ENCODE measurements at regions not wholly inside any gene's neighbourhood (a gene's known extent, or its start where the extent isn't known, plus 50 kb on each side); places are given as distances from the start of the nearest gene placed in this dataset.

- intact Hi-C loops (cut with micrococcal nuclease): no loop called here
Measured at GRCh38 chr2:88835726-88836125, 144.3 kb downstream of the RPIA start.

More at GRCh38 chr2:88835726-88836125, 144.3 kb downstream of the RPIA start:
- Histone ChIP-seq H3K79me2 (ENCODE audit: insufficient read depth, low read length) (no peaks in the 10 kb centered on the region), H3K9me2 (ENCODE audit: insufficient read depth) (no peaks in the 10 kb centered on the region), H3K4me3 (replicated peaks in 1 of 2; ENCODE audit: low read depth in 1 of 2, low read length in 2 of 2) (no peak overlapping the region), H3K9me3 (ENCODE audit: control insufficient read depth in 1 of 2, insufficient read depth in 1 of 2, low read depth in 1 of 2, low read length in 2 of 2) (no peaks in the 10 kb centered on the region), H3K27ac (ENCODE audit: low read depth, low read length) (no peak overlapping the region), H3K36me3 (ENCODE audit: control insufficient read depth in 1 of 2, insufficient read depth in 2 of 2, low read length in 2 of 2) (no peaks in the 10 kb centered on the region), H4K20me1 (ENCODE audit: insufficient read depth) (no peaks in the 10 kb centered on the region), H3K4me2 (ENCODE audit: low read length) (no peak overlapping the region), H3K27me3 (ENCODE audit: insufficient read depth, low read length) (peaks cover 20% of the 10 kb centered on the region), H3K9ac (ENCODE audit: low read length) (no peak overlapping the region), H2AFZ (ENCODE audit: low read depth, low read length, poor library complexity, severe bottlenecking) (no peak overlapping the region), H3K4me1 (ENCODE audit: control insufficient read depth in 1 of 2, insufficient read depth in 2 of 2, low read length in 2 of 2) (no peaks in the 10 kb centered on the region)
- ChIA-PET RAD21 (ENCODE audit: low non-redundant PET in 1 of 2, low total read pairs in 2 of 2, uncharacterized antibody in 2 of 2, unreplicated experiment in 2 of 2) (no interaction called here), POLR2A (no interaction called here), CTCF (interaction anchor here (0.6 to 0.7 kb wide), 2 partner anchors 39 to 105 kb away, joined by 3 to 4 read pairs; no protein-coding TSS in a partner anchor)
- DNase-seq (ENCODE audit: low read depth, low spot score) (no peak), ATAC-seq (no peak)
- no peak for TF ChIP-seq TCF7L2 (IDR thresholded peaks at IDR 0.05; ENCODE audit: borderline replicate concordance, extremely low read depth, insufficient read depth, insufficient read length)
- TF ChIP-seq CEBPB (IDR thresholded peaks at IDR 0.05; ENCODE audit: low read depth): no peak
- TF ChIP-seq ZBTB33 (IDR thresholded peaks at IDR 0.05; ENCODE audit: extremely low read depth, insufficient replicate concordance, low read length): no peak
- TF ChIP-seq ZNF274 (IDR thresholded peaks at IDR 0.05; ENCODE audit: low read depth, low read length): no peak
- TF ChIP-seq CTCF (IDR thresholded peaks at IDR 0.05 in 2 of 3, conservative IDR thresholded peaks at IDR 0.05 in 1 of 3; ENCODE audit: borderline replicate concordance in 1 of 3, insufficient read depth in 1 of 3, low read depth in 2 of 3, low read length in 2 of 3): no peak
- no peak for TF ChIP-seq YY1 (IDR thresholded peaks at IDR 0.05; ENCODE audit: extremely low read depth, insufficient replicate concordance, low read depth, low read length)
- no TSS peak for BruUV-seq (replicated peaks)

All from HCT116 (cell line).